GM10266 (cell line): ENCODE measurements at regions not wholly inside any gene's neighbourhood (a gene's known extent, or its start where the extent isn't known, plus 50 kb on each side); places are given as distances from the start of the nearest gene placed in this dataset.

Experiments used
- DNase-seq: peaks from one replicate; pipeline ENCODE4 v3.0.0; 2012; ENCODE audit errors: extremely low spot score
- CTCF ChIP-seq: IDR thresholded peaks from 2 replicates; pipeline ENCODE4 v1.5.1; 2012; ENCODE audit warnings: mild to moderate bottlenecking, low read depth; ENCODE audit not compliant: control insufficient read depth, insufficient read depth; ENCODE audit errors: missing control alignments

GRCh38 chr13:22696433-22696832 is 484.3 kb upstream of the SGCG start:
- TF ChIP-seq CTCF: no peak
- no peak for DNase-seq

GRCh38 chr13:22698467-22698866 is 482.3 kb upstream of the SGCG start:
- no peak for DNase-seq
- TF ChIP-seq CTCF: no peak

- no peak for TF ChIP-seq CTCF
- no peak for DNase-seq
Observed at GRCh38 chr13:22700246-22700887, 480.4 kb upstream of the SGCG start.

DNA sequence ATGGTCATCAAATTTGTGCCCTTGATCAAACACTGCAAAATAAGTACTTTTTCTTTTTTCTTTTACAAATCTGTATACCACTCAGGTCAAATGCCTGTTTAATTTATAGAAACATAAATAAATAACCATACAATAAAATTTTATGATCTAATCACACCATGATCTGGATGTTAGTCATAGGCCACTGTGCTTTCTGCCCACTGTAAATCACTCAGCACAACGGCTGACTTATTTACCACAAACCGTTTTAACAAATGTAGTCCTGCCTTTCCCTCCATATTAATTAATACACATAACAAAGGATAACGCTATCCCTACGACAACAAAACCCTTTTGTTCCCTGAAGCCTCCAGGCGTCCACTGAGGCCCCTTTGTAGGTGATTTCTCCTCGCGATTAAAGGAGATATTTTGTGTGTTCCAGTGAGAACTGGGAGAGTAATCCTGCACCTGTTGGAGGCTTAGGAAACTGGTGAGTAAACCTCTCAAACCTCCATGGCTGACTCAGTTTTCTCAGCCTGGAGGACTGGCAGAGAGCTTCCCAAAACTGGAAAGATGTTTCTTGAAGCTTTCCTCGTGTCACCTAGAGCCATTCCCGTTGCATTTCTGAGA is 477.1 kb upstream of the SGCG start:
- DNase-seq: no peak
- no peak for TF ChIP-seq CTCF

DNA sequence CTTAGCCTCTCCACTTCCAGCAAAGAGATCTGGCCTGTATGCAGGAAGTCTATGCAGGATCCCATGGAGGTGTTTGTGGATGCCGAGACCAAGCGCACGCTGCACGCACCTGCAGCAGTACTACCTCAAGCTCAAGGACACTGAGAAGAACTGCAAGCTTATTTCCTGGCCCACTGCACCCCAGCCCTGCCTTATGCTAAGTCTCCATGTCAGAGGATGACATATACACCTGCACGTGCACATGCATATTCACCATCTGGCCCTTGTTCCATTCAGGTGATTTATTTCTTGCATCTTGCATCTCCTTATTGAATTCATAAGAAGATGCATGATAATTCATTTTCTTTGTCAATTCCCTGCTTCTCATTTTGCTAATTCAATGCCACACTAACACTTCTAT is 472.8 kb upstream of the SGCG start:
- TF ChIP-seq CTCF: no peak
- no peak for DNase-seq

GRCh38 chr13:22717036-22717435 is 463.7 kb upstream of the SGCG start:
- DNase-seq: no peak
- no peak for TF ChIP-seq CTCF

DNA sequence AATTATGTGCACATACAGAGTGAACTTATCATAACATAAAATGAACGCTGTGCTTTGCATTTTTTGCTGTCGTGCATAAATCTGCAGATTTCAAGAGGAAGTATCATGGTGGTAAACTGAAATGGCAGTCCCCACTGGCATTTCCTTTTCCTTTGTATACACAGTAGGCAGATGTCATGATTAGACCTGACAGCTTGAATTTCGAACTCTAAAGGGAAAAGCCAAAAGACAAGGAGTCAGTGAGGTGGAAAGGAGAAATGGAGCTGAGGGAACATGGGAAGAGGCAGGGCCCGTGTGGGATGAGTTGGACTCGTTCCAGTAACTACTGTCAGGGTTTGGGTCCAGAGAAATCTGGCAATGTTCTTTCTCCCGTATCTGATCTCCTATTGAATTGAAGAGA is 454.1 kb upstream of the SGCG start:
- no peak for TF ChIP-seq CTCF
- DNase-seq: no peak
